Trophoblast cell (in vitro differentiated cells and primary cell): ENCODE measurements at regions not wholly inside any gene's neighbourhood (a gene's known extent, or its start where the extent isn't known, plus 50 kb on each side); places are given as distances from the start of the nearest gene placed in this dataset.

Experiments
- DNase-seq, 2 donors: peaks; one replicate each; pipeline ENCODE4 v3.0.0-alpha.2; 2016
- H2AFZ ChIP-seq: 2 replicates; pipeline ENCODE4 v1.6.1; 2013; ENCODE audit warnings: low read length, moderate library complexity, mild to moderate bottlenecking; ENCODE audit not compliant: insufficient read depth, poor library complexity
- H2AK5ac ChIP-seq: 2 replicates; pipeline ENCODE4 v1.6.1; 2013; ENCODE audit warnings: mild to moderate bottlenecking, low read length
- H2BK120ac ChIP-seq: 2 replicates; pipeline ENCODE4 v1.6.1; 2013; ENCODE audit warnings: low read length, mild to moderate bottlenecking, moderate library complexity; ENCODE audit not compliant: insufficient read depth, poor library complexity
- H2BK12ac ChIP-seq: 2 replicates; pipeline ENCODE4 v1.6.1; 2013; ENCODE audit warnings: mild to moderate bottlenecking, low read length, moderate library complexity
- H2BK5ac ChIP-seq: 2 replicates; pipeline ENCODE4 v1.6.1; 2013; ENCODE audit warnings: low read length, low read depth, moderate library complexity, mild to moderate bottlenecking; ENCODE audit not compliant: poor library complexity
- H3K14ac ChIP-seq: 2 replicates; pipeline ENCODE4 v1.6.1; 2013; ENCODE audit warnings: mild to moderate bottlenecking, low read length
- H3K18ac ChIP-seq: 2 replicates; pipeline ENCODE4 v1.6.1; 2013; ENCODE audit warnings: mild to moderate bottlenecking, low read length
- H3K23ac ChIP-seq: 2 replicates; pipeline ENCODE4 v1.6.1; 2013; ENCODE audit warnings: low read length
- H3K27ac ChIP-seq: 2 replicates; pipeline ENCODE4 v1.5.1; 2013; ENCODE audit warnings: low read depth, mild to moderate bottlenecking, inconsistent platforms, low read length, moderate library complexity
- H3K27me3 ChIP-seq: 2 replicates; pipeline ENCODE4 v1.6.1; 2013; ENCODE audit warnings: inconsistent platforms, mild to moderate bottlenecking, low read length, moderate library complexity; ENCODE audit not compliant: insufficient read depth
- H3K36me3 ChIP-seq, 2 experiments: 1 replicate in 1 of 2; 2 replicates in 1 of 2; pipeline ENCODE4 v1.6.1; 2013; ENCODE audit warnings: low read length in 2 of 2, mild to moderate bottlenecking in 2 of 2, moderate library complexity in 1 of 2; ENCODE audit not compliant: insufficient read depth in 2 of 2, control insufficient read depth in 1 of 2
- H3K4ac ChIP-seq: 2 replicates; pipeline ENCODE4 v1.6.1; 2013; ENCODE audit warnings: low read depth, mild to moderate bottlenecking, low read length, moderate library complexity
- H3K4me1 ChIP-seq, 2 experiments: 1 replicate in 1 of 2; 2 replicates in 1 of 2; pipeline ENCODE4 v1.6.1; 2013; ENCODE audit warnings: low read length in 2 of 2, mild to moderate bottlenecking in 2 of 2, moderate library complexity in 1 of 2; ENCODE audit not compliant: insufficient read depth in 2 of 2, control insufficient read depth in 1 of 2
- H3K4me2 ChIP-seq: 2 replicates; pipeline ENCODE4 v1.6.1; 2013; ENCODE audit warnings: inconsistent platforms, mild to moderate bottlenecking, low read length, moderate library complexity
- H3K4me3 ChIP-seq: 2 replicates; pipeline ENCODE4 v1.5.1; 2013; ENCODE audit warnings: mild to moderate bottlenecking, low read depth, low read length, inconsistent platforms
- H3K79me1 ChIP-seq: one replicate; pipeline ENCODE4 v1.6.1; 2013; ENCODE audit warnings: low read length
- H3K79me2 ChIP-seq: 2 replicates; pipeline ENCODE4 v1.6.1; 2013; ENCODE audit warnings: low read length, mild to moderate bottlenecking; ENCODE audit not compliant: control insufficient read depth, insufficient read depth, poor library complexity
- H3K9ac ChIP-seq: 2 replicates; pipeline ENCODE4 v1.6.1; 2013; ENCODE audit warnings: mild to moderate bottlenecking, low read length
- H3K9me3 ChIP-seq: 2 replicates; pipeline ENCODE4 v1.6.1; 2013; ENCODE audit warnings: low read depth, mild to moderate bottlenecking, control low read depth, inconsistent platforms, low read length; ENCODE audit not compliant: insufficient read depth
- H4K12ac ChIP-seq: 2 replicates; pipeline ENCODE4 v1.6.1; 2013; ENCODE audit warnings: low read depth, mild to moderate bottlenecking, low read length, moderate library complexity
- H4K8ac ChIP-seq: 2 replicates; pipeline ENCODE4 v1.6.1; 2013; ENCODE audit warnings: low read depth, mild to moderate bottlenecking, low read length, moderate library complexity
- H4K91ac ChIP-seq: one replicate; pipeline ENCODE4 v1.6.1; 2013; ENCODE audit warnings: low read depth, mild to moderate bottlenecking, low read length, moderate library complexity
- WGBS: extraction: QIAGEN DNeasy Blood & Tissue Kit; methylation state at CpG from one replicate; pipeline ENCODE4 v1.1.7; 2013; ENCODE audit warnings: missing lambda C conversion rate; ENCODE audit not compliant: insufficient read length, insufficient coverage; ENCODE audit errors: extremely low coverage; 5-methylcytosine and 5-hydroxymethylcytosine counted together

- H2AK5ac ChIP-seq, result no peak overlapping the region
- no CpG with 5 or more reads among the region's 7 CpGs for WGBS
- H3K4me1 ChIP-seq, result peaks cover 0 to 2% of the 10 kb centered on the region in 2 experiments
- DNase-seq, result peak in 1 of 2 donors; percentile 3
- no peak overlapping the region for H3K27ac ChIP-seq
- no peak overlapping the region for H4K91ac ChIP-seq
- H3K27me3 ChIP-seq, result no peaks in the 10 kb centered on the region
- no peak overlapping the region for H2BK12ac ChIP-seq
- H3K18ac ChIP-seq, result no peak overlapping the region
- H2AFZ ChIP-seq, result no peak overlapping the region
- no peaks in the 10 kb centered on the region for H3K36me3 ChIP-seq
- H3K9ac ChIP-seq, result no peak overlapping the region
- H3K4me3 ChIP-seq, result no peak overlapping the region
- no peak overlapping the region for H3K4ac ChIP-seq
- no peak overlapping the region for H2BK5ac ChIP-seq
- H2BK120ac ChIP-seq, result no peak overlapping the region
- H3K9me3 ChIP-seq, result peaks cover 2% of the 10 kb centered on the region
- no peak overlapping the region for H3K4me2 ChIP-seq
- H4K8ac ChIP-seq, result no peak overlapping the region
- no peak overlapping the region for H3K14ac ChIP-seq
- H3K23ac ChIP-seq, result no peak overlapping the region
- no peaks in the 10 kb centered on the region for H3K79me2 ChIP-seq
- no peaks in the 10 kb centered on the region for H3K79me1 ChIP-seq
- H4K12ac ChIP-seq, result no peak overlapping the region
These were observed 415.5 kb downstream of the GLRX3 start for GRCh38 chr10:130551676-130552075.

- no peak overlapping the region for H2BK5ac ChIP-seq
- no peak overlapping the region for H3K14ac ChIP-seq
- no peak overlapping the region for H2AK5ac ChIP-seq
- H3K23ac ChIP-seq, result no peak overlapping the region
- H3K79me2 ChIP-seq, result no peaks in the 10 kb centered on the region
- H2BK120ac ChIP-seq, result no peak overlapping the region
- H3K27ac ChIP-seq, result no peak overlapping the region
- H3K4me2 ChIP-seq, result no peak overlapping the region
- H4K8ac ChIP-seq, result no peak overlapping the region
- no peak overlapping the region for H4K91ac ChIP-seq
- H2AFZ ChIP-seq, result no peak overlapping the region
- H3K4me1 ChIP-seq, result peaks cover 8 to 9% of the 10 kb centered on the region in 2 experiments
- H3K9ac ChIP-seq, result no peak overlapping the region
- no peaks in the 10 kb centered on the region for H3K79me1 ChIP-seq
- no peak overlapping the region for H3K18ac ChIP-seq
- no peak for DNase-seq
- no peak overlapping the region for H4K12ac ChIP-seq
- no CpG with 5 or more reads among the region's 7 CpGs for WGBS
- H3K27me3 ChIP-seq, result no peaks in the 10 kb centered on the region
- H3K4me3 ChIP-seq, result no peak overlapping the region
- H3K36me3 ChIP-seq, result no peaks in the 10 kb centered on the region
- H2BK12ac ChIP-seq, result no peak overlapping the region
- peaks cover 2% of the 10 kb centered on the region for H3K9me3 ChIP-seq
- no peak overlapping the region for H3K4ac ChIP-seq
These were observed 417.6 kb downstream of the GLRX3 start for GRCh38 chr10:130553826-130554225.

GRCh38 chr10:130554701-130555410, 418.7 kb downstream of the GLRX3 start:
- Histone ChIP-seq H3K4me2 (no peak overlapping the region), H3K36me3 (no peaks in the 10 kb centered on the region), H2AK5ac (no peak overlapping the region), H3K18ac (no peak overlapping the region), H2BK5ac (no peak overlapping the region), H4K12ac (no peak overlapping the region), H3K4ac (no peak overlapping the region), H4K91ac (no peak overlapping the region), H3K79me2 (no peaks in the 10 kb centered on the region), H3K9me3 (peaks cover 2% of the 10 kb centered on the region), H4K8ac (no peak overlapping the region), H3K27ac (no peak overlapping the region), H3K79me1 (peaks cover 2% of the 10 kb centered on the region), H3K4me1 (peaks cover 12% of the 10 kb centered on the region in 2 experiments), H3K14ac (no peak overlapping the region), H2BK120ac (no peak overlapping the region), H3K9ac (no peak overlapping the region), H3K23ac (no peak overlapping the region), H2AFZ (no peak overlapping the region), H3K4me3 (no peak overlapping the region), H3K27me3 (no peaks in the 10 kb centered on the region), H2BK12ac (no peak overlapping the region)
- WGBS, result no CpG with 5 or more reads among the region's 14 CpGs
- DNase-seq, result no peak

GRCh38 chr10:130555411-130555750, 419.2 kb downstream of the GLRX3 start:
- Histone ChIP-seq H3K18ac (no peak overlapping the region), H2BK120ac (no peak overlapping the region), H3K4me3 (no peak overlapping the region), H4K12ac (no peak overlapping the region), H3K4ac (no peak overlapping the region), H2AK5ac (no peak overlapping the region), H2BK12ac (no peak overlapping the region), H3K14ac (no peak overlapping the region), H3K4me1 (peaks cover 12% of the 10 kb centered on the region in 2 experiments), H3K23ac (no peak overlapping the region), H3K9me3 (peaks cover 2% of the 10 kb centered on the region), H3K79me2 (no peaks in the 10 kb centered on the region), H4K91ac (no peak overlapping the region), H2AFZ (no peak overlapping the region), H3K4me2 (no peak overlapping the region), H3K27me3 (no peaks in the 10 kb centered on the region), H4K8ac (no peak overlapping the region), H3K79me1 (peaks cover 2% of the 10 kb centered on the region), H2BK5ac (no peak overlapping the region), H3K9ac (no peak overlapping the region), H3K36me3 (no peaks in the 10 kb centered on the region), H3K27ac (no peak overlapping the region)
- no peak for DNase-seq
- no CpG with 5 or more reads among the region's 7 CpGs for WGBS
